ENCODE measurements at regions not wholly inside any gene's neighbourhood (a gene's known extent, or its start where the extent isn't known, plus 50 kb on each side); places are given as distances from the start of the nearest gene placed in this dataset.

DNA sequence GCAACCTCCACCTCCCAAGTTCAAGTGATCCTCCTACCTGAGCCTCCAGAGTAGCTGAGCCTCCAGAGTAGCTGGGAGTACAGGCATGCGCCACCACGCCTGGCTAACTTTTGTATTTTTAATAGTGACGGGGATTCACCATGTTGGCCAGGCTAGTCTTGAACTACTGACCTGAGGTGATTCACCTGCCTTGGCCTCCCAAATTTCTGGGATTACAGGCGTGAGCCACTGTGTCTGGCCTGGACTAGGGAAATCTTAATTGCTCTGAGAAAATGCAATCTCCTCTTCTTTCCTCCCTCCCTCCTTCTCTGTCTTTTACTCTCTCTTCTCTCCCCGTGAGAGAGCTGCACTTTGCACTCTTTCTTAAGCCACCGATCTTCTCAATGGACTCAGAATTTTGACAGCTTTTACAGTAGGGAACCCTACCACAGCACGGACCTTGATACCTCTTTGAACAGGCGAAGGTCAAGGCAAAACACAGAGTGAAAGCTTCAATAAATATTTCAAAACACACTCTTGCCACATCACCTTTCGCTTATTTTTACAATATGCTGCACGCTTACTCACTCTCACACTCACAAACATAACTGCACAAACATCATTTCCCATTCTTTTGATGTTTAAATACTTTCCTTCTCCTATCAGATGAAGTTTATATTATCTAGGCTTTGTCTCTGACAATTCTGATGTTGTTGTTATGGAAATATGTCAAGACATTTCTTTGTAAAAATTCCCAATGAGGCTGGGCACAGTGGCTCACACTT, 173.4 kb upstream of the NRP1 start:
- Histone ChIP-seq H3K27ac (ENCODE audit: low read depth, low read length, poor library complexity, severe bottlenecking) (no peak overlapping the region), H3K9ac (ENCODE audit: low read length) (no peak overlapping the region)
- no peak for TF ChIP-seq EZH2 (IDR thresholded peaks at IDR 0.05; ENCODE audit: borderline replicate concordance, low read length)
- TF ChIP-seq, protein P1, sequence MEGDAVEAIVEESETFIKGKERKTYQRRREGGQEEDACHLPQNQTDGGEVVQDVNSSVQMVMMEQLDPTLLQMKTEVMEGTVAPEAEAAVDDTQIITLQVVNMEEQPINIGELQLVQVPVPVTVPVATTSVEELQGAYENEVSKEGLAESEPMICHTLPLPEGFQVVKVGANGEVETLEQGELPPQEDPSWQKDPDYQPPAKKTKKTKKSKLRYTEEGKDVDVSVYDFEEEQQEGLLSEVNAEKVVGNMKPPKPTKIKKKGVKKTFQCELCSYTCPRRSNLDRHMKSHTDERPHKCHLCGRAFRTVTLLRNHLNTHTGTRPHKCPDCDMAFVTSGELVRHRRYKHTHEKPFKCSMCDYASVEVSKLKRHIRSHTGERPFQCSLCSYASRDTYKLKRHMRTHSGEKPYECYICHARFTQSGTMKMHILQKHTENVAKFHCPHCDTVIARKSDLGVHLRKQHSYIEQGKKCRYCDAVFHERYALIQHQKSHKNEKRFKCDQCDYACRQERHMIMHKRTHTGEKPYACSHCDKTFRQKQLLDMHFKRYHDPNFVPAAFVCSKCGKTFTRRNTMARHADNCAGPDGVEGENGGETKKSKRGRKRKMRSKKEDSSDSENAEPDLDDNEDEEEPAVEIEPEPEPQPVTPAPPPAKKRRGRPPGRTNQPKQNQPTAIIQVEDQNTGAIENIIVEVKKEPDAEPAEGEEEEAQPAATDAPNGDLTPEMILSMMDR (IDR thresholded peaks at IDR 0.05; ENCODE audit: low read length): no peak

DNA sequence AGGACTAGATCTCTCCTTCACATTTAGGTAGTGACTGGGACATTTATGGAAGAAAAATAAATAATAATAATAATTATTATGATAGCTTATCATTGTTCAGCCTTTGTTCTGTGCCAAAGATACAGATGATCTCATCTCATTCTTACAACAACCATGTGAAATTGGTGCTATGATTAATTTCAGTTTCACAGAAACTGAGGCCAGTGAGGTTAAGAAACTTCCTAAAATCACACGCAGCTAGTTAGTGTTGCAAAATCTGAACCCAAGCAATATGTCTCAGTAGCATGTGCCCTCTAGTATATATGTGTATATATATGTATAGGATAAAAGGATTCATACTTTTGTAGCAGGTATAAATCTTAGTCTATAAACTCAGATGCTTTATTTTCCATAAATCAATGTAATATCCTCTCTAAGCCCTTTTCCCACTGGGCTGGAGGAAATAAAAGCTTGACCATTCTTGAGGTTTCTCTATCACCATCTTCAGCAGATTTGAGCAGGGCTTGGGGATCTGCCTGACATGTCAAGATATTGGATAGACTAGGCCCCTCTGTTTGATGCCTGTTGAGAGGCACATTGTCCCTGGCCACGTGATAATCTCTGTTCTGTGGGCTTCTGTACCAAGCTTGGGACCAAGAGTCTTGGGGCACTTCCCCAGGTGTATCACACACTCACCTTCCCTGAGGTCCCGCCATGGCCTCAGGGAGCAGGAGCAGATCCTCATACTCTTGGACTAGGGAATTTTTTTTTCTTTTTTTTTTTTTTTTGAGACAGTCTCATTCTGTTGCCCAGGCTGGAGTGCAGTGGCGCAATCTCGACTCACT, 172.6 kb upstream of the NRP1 start:
- Histone ChIP-seq H3K4me3 (ENCODE audit: low read depth, low read length, poor library complexity, severe bottlenecking) (no peak overlapping the region), H3K27me3 (ENCODE audit: insufficient read depth, low read length) (no peaks in the 10 kb centered on the region), H3K9me2 (ENCODE audit: low read depth, low read length) (no peaks in the 10 kb centered on the region), H3K4me2 (ENCODE audit: low read length) (no peak overlapping the region), H3K27ac (ENCODE audit: low read depth, low read length, poor library complexity, severe bottlenecking) (no peak overlapping the region), H3K36me3 (ENCODE audit: insufficient read depth, low read length) (no peaks in the 10 kb centered on the region), H3K79me2 (ENCODE audit: insufficient read depth, low read length) (no peaks in the 10 kb centered on the region), H3F3A (ENCODE audit: insufficient read depth, low read length) (no peaks in the 10 kb centered on the region), H3K9me3 (ENCODE audit: low read length) (no peaks in the 10 kb centered on the region), H3K4me1 (ENCODE audit: insufficient read depth, low read length, severe bottlenecking) (no peaks in the 10 kb centered on the region), H4K20me1 (ENCODE audit: insufficient read depth, low read length) (no peaks in the 10 kb centered on the region), H3K9ac (ENCODE audit: low read length) (no peak overlapping the region), H2AFZ (ENCODE audit: low read length) (no peak overlapping the region)
- no peak for TF ChIP-seq EZH2 (IDR thresholded peaks at IDR 0.05; ENCODE audit: borderline replicate concordance, low read length)
- TF ChIP-seq, protein P1 (IDR thresholded peaks at IDR 0.05; ENCODE audit: low read length): no peak

More for the DNA sequence above, 173.4 kb upstream of the NRP1 start:
- Histone ChIP-seq H3K36me3 (ENCODE audit: insufficient read depth, low read length) (no peaks in the 10 kb centered on the region), H3K4me2 (ENCODE audit: low read length) (no peak overlapping the region), H3K27me3 (ENCODE audit: insufficient read depth, low read length) (no peaks in the 10 kb centered on the region), H3K79me2 (ENCODE audit: insufficient read depth, low read length) (no peaks in the 10 kb centered on the region), H2AFZ (ENCODE audit: low read length) (no peak overlapping the region), H3K4me3 (ENCODE audit: low read depth, low read length, poor library complexity, severe bottlenecking) (no peak overlapping the region), H3F3A (ENCODE audit: insufficient read depth, low read length) (no peaks in the 10 kb centered on the region), H3K4me1 (ENCODE audit: insufficient read depth, low read length, severe bottlenecking) (no peaks in the 10 kb centered on the region), H4K20me1 (ENCODE audit: insufficient read depth, low read length) (no peaks in the 10 kb centered on the region), H3K9me3 (ENCODE audit: low read length) (no peaks in the 10 kb centered on the region), H3K9me2 (ENCODE audit: low read depth, low read length) (no peaks in the 10 kb centered on the region)

DNA sequence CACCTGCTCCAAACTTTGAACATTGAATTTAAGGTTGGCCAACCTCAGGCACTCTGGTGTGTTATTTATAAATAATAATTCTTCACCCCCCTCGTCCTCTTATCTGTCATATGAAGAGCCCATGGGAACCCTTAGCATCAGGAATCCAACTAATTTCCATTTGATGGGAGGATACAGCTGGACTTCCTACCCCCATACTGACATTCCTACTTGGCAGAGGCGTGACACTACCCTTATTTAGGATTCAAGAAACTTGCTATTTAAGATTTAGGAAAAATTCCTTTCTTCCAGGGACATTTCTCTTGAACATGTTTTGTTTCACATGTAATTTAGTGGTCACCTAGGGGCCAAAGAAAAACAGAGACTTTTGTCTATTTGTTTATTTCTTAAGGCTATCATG, 171.9 kb upstream of the NRP1 start:
- Histone ChIP-seq H3K9me3 (ENCODE audit: low read length) (no peaks in the 10 kb centered on the region), H3K4me3 (ENCODE audit: low read depth, low read length, poor library complexity, severe bottlenecking) (no peak overlapping the region), H3K27ac (ENCODE audit: low read depth, low read length, poor library complexity, severe bottlenecking) (no peak overlapping the region), H3K36me3 (ENCODE audit: insufficient read depth, low read length) (no peaks in the 10 kb centered on the region), H3K4me2 (ENCODE audit: low read length) (no peak overlapping the region), H3K27me3 (ENCODE audit: insufficient read depth, low read length) (no peaks in the 10 kb centered on the region), H2AFZ (ENCODE audit: low read length) (no peak overlapping the region), H4K20me1 (ENCODE audit: insufficient read depth, low read length) (no peaks in the 10 kb centered on the region), H3K79me2 (ENCODE audit: insufficient read depth, low read length) (no peaks in the 10 kb centered on the region), H3K4me1 (ENCODE audit: insufficient read depth, low read length, severe bottlenecking) (no peaks in the 10 kb centered on the region), H3F3A (ENCODE audit: insufficient read depth, low read length) (no peaks in the 10 kb centered on the region), H3K9me2 (ENCODE audit: low read depth, low read length) (no peaks in the 10 kb centered on the region), H3K9ac (ENCODE audit: low read length) (no peak overlapping the region)
- TF ChIP-seq, protein P1 (IDR thresholded peaks at IDR 0.05; ENCODE audit: low read length): no peak
- TF ChIP-seq EZH2 (IDR thresholded peaks at IDR 0.05; ENCODE audit: borderline replicate concordance, low read length): no peak

All from OCI-LY1 (cell line).